ENCODE measurements at regions not wholly inside any gene's neighbourhood (a gene's known extent, or its start where the extent isn't known, plus 50 kb on each side); places are given as distances from the start of the nearest gene placed in this dataset.

GRCh38 chr20:40319741-40320516 is 369.1 kb downstream of the MAFB start:
- DNase-seq (ENCODE audit: low spot score), result no peak

DNA sequence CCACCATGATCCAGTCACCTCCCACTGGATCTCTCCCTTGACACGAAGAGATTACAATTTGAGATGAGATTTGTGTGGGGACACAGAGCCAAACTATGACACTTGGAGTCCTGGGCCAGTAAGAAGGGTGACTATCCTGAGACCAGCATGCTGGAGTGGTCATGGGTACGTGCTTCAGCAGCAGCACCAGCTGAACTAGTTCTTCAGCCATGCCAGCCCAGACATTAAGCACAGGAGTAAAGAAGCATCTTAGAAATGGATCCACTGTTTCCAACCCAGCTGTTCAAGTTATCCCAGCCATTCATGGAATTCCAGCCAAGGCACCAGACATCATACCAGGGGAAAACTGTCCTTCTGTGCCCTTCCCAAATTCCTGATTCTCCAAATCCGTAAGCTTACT is 370.0 kb downstream of the MAFB start:
- DNase-seq (ENCODE audit: low spot score), result no peak

DNA sequence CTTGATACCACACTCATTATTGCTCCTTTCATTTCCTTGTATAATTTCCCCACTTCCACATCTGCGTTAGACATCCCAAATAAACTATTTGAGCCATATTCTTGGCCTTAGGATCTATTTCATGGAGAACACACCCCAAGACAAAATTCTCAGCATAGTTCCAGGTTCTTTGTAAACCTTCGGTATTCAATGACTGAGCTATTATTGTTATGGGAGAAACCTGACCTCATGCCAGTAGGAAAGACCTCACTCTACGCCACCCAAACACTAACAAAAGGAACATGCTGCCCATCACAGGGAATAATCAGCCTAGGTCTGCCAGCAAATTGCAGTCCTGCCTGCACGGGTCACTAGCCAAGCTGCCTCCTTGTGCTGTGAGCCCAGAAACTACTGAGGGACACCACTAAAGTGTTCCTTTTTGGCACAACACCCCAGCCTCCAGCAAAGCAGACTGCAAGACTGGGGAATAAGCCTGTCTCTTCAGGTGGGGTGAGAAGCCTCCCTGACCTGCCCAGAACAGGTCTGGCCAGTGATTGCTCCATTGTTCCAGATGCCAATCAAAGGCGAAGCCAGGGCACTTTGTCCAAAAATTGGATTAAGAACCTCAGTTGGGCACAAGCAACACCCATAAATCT is 371.8 kb downstream of the MAFB start:
- DNase-seq (ENCODE audit: low spot score), result no peak

DNA sequence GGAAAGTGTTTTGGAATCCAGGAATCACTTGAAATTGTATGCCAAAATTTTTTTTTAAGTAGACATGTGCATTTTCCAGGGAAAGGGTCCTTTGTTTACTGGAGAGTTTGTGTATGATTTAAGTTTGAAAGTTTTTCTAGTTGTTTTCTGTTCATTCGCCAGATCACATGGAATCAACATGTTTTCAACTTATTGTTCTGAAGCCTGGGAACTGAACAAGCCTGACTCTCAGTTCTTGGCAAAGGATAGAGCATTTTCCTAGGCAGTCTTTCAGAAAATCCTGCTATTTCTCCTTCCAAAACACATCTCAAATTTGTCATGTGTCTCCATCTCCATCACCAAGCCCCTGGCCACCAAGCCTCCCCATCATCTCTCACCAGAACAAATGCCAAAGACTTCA is 374.8 kb downstream of the MAFB start:
- DNase-seq (ENCODE audit: low spot score), result no peak

DNA sequence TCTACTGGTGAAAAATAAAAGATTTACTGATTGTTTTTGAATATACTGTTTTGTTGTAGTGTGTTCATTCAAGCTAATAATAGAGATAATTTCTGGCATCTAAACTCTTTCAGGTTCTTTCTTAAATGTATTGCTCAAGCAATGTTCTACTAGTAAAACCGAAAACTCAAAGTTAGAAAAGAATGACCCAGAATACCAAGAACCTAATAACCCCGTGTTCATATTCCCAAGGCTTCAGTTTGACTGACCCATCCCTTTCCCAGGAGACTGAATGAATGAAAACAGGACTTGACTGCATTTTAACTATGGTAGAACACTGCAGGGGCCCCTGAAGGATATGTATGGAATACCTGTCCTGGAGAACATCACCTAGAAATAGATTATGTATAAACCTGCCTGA is 375.3 kb downstream of the MAFB start:
- DNase-seq (ENCODE audit: low spot score), result no peak

DNA sequence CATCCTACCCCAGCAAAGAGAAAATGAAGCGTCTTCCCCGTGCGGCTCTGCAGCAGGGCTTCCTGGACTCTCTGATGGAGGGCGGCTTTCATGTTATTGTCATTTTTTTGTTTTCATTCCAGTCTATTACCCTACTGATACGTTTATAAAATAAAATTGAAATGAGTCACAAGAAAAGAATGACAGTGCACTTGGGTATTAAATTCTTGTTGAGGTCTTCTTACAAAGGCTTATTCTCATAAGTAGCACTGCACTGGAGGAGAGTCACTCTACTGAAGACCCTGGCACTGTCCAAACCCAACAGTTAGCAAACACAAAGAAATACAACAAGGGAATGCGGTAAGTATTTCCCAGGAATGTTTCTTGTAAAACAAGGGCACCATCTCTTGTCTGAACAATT is 379.3 kb downstream of the MAFB start:
- DNase-seq (ENCODE audit: low spot score), result no peak

GRCh38 chr20:40307997-40308396 is 381.0 kb downstream of the MAFB start:
- DNase-seq (ENCODE audit: low spot score), result no peak

- DNase-seq (ENCODE audit: low spot score), result no peak
Observed at GRCh38 chr20:40307268-40307667, 381.8 kb downstream of the MAFB start.

DNA sequence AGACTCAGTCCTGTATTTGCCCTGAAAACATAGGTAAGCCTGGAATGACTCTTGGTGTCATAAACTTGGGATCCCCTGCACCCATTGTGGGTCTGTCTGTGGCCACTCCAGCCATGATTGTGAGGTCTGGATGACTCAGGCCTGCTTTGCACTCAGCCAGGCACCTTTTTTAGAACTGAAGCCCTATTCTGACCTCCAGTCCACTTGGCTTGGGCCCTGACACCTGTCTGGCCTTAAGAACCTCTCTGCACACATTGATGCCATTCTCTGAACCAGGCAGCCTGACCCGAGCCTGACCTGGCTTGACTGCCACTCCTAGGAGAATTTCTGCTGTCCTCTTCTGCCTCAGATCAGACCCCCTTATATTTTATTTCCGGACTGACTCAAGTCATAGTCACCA is 383.7 kb downstream of the MAFB start:
- DNase-seq (ENCODE audit: low spot score), result no peak

DNA sequence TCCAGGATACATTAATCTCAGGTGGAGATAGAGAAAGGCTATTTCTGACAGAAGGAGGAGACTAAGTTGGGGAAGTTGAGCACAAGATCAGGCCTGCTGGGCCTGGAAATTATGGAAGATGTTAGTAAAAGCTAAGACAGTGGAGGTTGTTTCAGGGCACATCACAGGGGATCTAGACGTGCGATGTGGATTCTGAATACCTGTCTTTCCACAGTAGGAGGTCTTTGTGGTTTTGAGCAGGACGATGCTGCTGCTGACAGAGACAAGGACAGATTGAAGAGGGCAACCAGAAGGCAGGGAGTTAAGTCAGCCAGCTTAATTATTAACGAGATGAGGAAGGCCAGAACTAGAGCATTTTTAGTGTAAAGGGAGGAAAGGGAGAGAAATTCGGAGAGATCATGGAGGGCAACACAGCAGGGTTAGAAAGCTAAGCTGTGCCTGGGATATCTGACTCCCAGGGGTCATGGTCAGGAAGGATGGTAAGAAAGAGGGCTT is 384.9 kb downstream of the MAFB start:
- no peak for DNase-seq (ENCODE audit: low spot score)

GRCh38 chr20:40294747-40295146 is 394.3 kb downstream of the MAFB start:
- DNase-seq (ENCODE audit: low spot score), result no peak

- DNase-seq (ENCODE audit: low spot score), result no peak
Observed at GRCh38 chr20:40294175-40294574, 394.9 kb downstream of the MAFB start.

DNA sequence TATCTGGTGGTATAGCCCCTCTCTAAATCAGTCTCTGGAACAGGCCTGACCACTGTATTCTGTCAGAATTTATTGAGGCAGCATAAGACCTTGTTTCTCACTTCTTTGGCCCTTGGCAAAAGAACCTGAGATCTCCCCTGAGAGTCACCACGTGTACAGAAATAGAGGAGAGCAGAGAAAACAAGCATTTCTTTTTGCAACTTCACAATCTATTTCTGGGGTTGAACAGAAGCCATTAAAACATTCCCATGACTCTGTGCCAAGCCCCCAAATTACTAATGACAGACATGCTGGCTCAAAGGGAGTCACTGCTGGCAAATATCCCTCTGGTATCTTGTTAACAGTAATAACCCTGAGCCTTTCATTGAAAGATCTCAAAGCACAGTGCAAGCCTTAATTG is 395.3 kb downstream of the MAFB start:
- DNase-seq (ENCODE audit: low spot score), result no peak

DNA sequence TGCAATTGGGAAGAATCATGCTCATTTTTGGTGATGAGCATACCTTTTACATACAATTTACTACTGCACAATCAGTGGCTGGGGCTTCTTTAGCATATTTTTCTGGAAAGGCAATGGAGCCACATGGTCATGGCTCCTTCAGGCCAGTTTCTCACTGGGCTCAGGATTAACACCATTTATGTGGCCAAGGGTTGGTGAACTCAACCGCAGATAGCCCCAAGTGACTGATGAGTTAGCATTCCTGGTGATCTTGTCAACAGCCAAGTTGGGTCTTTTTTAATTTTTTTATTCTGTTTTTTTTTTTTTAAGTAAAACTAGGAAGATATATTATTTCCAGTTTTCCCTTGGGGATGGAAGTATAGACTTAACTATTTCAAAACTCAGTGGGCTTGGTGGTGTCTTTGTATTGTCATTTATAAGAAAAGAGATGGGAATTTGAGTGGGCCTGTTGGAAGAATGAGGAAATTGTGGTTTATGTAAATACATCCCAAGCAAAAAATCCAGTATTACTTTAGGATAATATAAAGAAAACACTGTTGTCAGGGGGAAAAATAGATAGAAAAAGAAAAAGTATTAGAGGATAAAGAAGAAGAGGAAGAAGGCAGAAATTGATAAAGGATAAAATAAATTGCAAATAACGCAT is 397.4 kb downstream of the MAFB start:
- DNase-seq (ENCODE audit: low spot score), result no peak

GRCh38 chr20:40287683-40288082 is 401.4 kb downstream of the MAFB start:
- DNase-seq (ENCODE audit: low spot score), result no peak

DNA sequence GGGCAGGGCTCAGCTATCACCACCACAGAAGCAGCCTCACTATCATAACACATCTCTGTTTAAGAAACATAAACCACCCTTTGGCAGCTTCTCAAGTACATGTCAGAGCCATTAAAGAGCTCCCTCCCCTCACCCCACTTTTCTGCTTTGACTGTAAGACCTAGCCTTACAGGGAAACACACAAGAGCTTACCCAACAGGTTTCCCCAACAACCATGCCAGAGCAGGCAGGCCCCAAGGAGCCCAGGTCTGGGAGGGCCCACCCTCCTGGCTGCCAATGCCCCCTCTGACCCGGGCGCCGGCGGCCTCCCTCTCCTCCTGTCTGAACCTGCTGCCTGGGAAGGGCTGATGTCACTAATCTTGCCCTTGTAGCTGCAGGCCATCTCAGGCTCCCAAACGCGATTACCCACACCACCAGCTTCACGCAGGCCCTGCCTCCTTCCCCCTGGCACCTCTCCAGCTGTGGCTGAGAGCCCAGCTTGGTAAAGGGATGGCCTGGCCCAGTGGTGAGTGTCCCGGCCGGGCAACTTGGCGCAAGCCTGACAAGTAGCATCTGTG is 402.0 kb downstream of the MAFB start:
- no peak for DNase-seq (ENCODE audit: low spot score)

GRCh38 chr20:40284611-40285010 is 404.4 kb downstream of the MAFB start:
- no peak for DNase-seq (ENCODE audit: low spot score)

DNA sequence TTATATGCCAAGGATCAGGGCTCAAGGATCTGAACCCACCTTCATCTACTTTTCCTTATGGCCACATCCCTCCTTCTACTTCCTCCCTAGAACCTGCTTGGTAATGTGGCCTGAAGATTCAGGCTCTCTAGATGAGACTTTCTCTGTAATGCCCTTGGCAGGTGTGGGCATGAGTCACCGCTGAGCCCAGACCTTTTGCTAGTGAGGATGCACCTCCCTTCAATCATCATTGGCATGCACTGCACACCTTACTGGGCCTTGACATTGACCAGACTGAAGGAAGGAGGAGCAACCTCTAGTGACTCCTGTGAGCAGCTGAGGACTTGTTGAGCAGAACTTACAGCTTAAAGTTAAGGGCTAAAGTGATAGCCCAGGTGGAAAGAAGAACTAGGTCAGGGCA is 405.3 kb downstream of the MAFB start:
- no peak for DNase-seq (ENCODE audit: low spot score)

DNA sequence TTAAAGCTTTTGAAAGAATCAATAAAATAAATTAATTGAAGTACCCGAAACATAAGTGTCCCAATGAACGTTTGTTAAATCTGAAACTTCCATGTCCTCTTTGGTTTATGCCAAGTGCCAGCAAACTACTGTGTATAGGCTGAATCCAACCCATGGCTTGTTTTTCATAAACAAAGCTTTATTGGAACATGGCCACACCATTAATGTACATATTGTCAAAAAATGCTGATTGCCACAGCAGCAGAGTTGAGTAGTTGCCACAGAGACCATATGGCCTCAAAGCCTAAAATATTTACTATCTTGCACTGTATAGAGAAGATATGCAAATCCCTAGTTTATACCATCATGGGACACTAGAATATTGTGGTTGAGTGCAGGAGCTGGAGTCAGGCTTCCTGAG is 406.1 kb downstream of the MAFB start:
- DNase-seq (ENCODE audit: low spot score), result no peak

- no peak for DNase-seq (ENCODE audit: low spot score)
Observed at GRCh38 chr20:40282541-40282940, 406.5 kb downstream of the MAFB start.

DNA sequence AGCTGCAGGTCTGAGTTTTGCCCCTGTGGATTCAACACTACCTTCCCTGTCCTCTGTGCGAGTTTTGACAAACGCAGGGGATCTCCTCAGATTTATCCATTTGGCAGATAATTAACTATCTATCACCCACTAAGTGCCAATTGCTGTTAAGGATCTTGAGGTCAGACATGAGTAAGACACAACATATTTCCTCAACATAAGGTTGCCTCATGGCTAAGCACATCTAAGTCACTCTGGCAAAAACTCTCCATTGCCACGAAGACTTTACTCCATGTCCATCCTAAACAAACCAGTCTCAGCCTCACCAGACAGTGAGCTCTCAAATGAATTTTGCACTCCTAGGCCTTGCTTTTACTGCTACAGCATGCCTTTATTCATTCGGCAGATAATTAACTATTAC is 408.4 kb downstream of the MAFB start:
- DNase-seq (ENCODE audit: low spot score), result no peak

DNA sequence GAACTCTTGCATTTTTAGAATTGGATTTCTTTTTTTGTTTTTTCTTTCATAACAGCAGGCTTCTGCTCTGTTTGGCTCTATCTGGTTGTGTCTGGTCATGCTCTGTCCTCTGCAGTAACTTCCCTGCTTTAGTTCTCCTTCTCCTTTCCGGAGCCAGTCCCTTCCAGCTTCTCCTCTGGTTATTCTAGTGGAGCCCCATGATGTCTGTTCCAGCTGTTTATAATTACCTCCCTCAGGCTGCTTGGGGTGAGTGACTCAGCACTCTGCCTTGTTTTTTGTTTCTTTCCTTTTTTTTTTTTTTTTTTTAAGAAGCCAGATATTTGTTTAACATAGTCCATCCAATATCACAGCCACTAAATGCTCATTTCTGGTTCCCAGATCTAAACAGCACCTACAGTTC is 409.6 kb downstream of the MAFB start:
- no peak for DNase-seq (ENCODE audit: low spot score)

DNA sequence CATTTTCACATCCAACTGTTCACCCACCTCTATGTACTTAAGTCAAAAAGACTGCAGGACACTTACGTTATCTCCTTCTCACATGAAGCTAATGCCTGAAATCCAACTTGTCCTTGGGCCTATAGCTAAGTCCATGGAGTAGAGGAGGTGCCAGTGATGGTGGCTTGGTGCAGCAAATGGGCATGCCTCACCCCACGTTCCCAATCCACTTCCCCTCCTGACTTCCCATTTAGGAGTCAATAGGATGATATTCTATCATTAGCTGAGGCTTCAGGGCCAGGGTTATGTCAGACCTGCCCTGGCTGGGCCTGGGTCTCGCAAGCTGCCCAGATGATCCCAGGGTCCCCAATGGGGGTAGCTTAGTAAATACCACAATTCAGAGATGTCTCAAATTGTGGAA is 410.4 kb downstream of the MAFB start:
- DNase-seq (ENCODE audit: low spot score), result no peak
